RCC 7860 (cell line): ENCODE measurements at regions not wholly inside any gene's neighbourhood (a gene's known extent, or its start where the extent isn't known, plus 50 kb on each side); places are given as distances from the start of the nearest gene placed in this dataset.

ENCODE experiments used
- DNase-seq: peaks from one replicate; pipeline ENCODE4 v3.0.0-alpha.2; 2015; ENCODE audit warnings: low spot score
- FAIRE-seq: peaks from 2 replicates; lab custom pipeline; 2012; peaks lifted over from hg19 to GRCh38; lab: Jason Lieb, UNC

- DNase-seq, result no peak
These were observed 1562.9 kb upstream of the TENM3 start for GRCh38 chr4:180680305-180680704.

GRCh38 chr4:180682776-180683175, 1560.4 kb upstream of the TENM3 start:
- FAIRE-seq (no peak), DNase-seq (no peak)

More at GRCh38 chr4:180680305-180680704, 1562.9 kb upstream of the TENM3 start:
- no peak for FAIRE-seq

GRCh38 chr4:180683186-180683585, 1560.0 kb upstream of the TENM3 start:
- DNase-seq (no peak), FAIRE-seq (no peak)

DNA sequence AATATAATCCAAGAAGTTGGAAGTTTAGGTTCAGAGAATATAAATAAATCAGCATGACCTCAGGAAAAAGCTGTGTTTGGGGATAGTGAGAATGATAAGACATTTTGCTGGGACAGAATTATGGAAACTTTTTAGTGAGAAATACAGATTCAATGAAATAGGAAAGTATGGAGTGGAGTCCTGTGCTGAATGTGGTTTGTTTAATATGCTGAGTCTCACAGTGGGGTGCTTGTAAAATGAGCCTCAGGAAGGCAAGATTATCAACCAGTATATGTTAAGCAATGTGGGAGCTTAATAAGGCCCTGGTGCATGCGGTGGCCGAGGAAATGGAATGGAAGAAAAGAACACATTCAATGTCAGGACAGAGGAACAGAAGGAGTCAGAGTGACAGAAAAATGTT, 1554.7 kb upstream of the TENM3 start:
- FAIRE-seq (no peak), DNase-seq (no peak)

- FAIRE-seq, result no peak
- DNase-seq, result no peak
These were observed 1548.3 kb upstream of the TENM3 start for GRCh38 chr4:180694875-180695274.

GRCh38 chr4:180695851-180696250, 1547.4 kb upstream of the TENM3 start:
- FAIRE-seq, result peak; percentile 70

GRCh38 chr4:180696460-180697092, 1546.6 kb upstream of the TENM3 start:
- DNase-seq, result no peak
- FAIRE-seq, result no peak

More at GRCh38 chr4:180695851-180696250, 1547.4 kb upstream of the TENM3 start:
- peak; percentile 36 for DNase-seq

GRCh38 chr4:180698550-180699195, 1544.5 kb upstream of the TENM3 start:
- FAIRE-seq (no peak), DNase-seq (no peak)

GRCh38 chr4:180706766-180707165, 1536.4 kb upstream of the TENM3 start:
- DNase-seq, result no peak
- FAIRE-seq, result no peak

DNA sequence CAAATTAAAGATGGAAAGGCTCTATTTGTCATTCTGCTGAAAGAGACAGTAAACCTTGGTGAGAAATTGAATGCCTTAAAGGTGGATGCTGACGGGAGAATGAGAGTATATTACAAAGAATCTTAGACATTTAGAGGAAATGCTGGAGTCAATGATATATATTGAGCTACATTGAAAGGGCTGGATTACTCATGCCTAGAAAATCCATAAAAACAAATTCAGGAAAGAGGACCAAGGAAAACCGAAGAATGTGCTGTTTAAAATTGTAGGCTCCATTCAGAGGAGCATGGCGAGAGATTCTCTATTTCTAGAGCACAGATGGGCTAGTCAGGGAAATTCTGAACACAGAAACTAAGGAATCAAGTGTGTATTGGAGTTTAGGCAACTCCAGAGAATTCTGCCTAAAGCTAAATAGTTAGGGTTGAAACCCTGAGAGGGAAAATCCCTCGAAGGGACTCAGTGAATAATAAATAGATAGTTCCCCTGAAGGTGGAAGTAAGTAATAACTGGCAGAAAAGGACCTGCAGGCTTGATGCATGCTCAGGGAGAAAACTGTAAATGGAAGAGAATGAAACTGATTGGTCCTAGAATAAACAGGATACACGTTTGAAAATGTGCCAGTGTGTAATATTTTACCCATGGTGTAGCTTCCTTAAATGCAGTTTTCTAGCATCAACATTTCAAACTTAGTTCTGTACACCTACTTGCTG, 1532.4 kb upstream of the TENM3 start:
- DNase-seq, result no peak
- no peak for FAIRE-seq

DNA sequence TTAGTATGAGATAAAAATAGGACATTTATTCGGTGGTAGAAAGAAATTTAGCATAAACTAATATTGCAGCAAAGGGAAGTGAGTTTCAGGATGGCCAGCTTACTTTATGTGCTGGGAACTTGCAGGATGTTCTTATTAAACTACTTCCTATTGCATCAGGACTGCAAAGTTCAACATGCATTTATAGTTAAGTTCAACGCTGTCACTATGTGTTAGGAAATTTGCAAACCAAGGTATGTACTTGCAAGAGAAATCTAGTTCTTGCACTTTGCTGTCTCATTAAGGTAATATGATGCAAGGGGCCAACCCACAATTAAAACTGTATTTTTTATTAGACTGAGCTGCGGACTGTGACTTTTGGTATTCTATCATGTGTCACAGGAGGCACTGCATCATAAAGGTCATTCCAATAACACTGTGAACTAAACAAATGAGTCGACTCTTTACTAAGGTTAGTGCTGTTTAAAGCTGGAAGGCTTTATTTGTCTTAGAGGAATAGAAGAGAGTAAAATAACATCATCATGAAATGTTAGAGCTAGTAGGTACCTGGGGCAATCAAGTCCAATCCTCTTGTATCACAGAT, 1525.7 kb upstream of the TENM3 start:
- FAIRE-seq (no peak), DNase-seq (no peak)

DNA sequence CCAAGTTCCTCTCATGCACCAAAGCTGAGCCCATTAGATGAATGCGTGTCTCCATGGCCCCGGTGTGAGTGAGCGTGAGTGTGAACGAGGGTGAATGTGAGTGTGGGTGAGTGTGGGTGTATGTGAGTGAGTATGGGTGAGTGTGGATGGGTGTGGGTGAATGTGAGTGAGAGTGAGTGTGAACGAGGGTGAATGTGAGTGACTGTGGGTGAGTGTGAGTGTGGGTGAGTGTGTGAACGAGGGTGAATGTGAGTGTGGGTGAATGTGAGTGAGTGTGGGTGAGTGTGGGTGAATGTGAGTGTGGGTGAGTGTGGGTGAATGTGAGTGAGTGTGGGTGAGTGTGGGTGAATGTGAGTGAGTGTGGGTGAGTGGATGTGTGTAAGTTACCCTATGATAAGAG, 1521.8 kb upstream of the TENM3 start:
- DNase-seq (no peak), FAIRE-seq (no peak)

- DNase-seq, result no peak
- FAIRE-seq, result no peak
These were observed 1516.6 kb upstream of the TENM3 start for GRCh38 chr4:180726611-180727010.

- FAIRE-seq, result no peak
These were observed 1515.7 kb upstream of the TENM3 start for GRCh38 chr4:180727478-180727877.

GRCh38 chr4:180734753-180735432, 1508.3 kb upstream of the TENM3 start:
- no peak for DNase-seq
- no peak for FAIRE-seq

More at GRCh38 chr4:180727478-180727877, 1515.7 kb upstream of the TENM3 start:
- DNase-seq, result no peak

DNA sequence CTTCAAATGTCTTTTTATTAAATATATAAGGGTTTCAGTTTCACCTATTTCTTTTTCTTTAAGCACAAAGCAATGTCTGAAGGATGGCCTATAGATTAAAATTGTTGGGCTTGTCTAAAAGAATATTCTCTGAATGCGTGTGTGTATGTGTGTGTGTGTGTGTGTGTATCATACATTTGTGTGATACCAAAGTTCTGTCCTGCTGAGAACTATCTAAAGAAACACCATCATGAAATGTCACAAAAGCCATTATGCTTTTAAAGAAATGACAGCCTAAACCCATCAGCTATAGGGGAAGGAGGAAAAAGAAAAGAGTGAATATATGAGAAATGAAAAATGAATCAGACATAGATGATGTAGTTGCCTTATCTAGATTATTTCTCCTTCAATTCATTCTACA, 1501.5 kb upstream of the TENM3 start:
- FAIRE-seq, result no peak
- no peak for DNase-seq

- FAIRE-seq, result no peak
- DNase-seq, result no peak
These were observed 1498.2 kb upstream of the TENM3 start for GRCh38 chr4:180745019-180745418.

DNA sequence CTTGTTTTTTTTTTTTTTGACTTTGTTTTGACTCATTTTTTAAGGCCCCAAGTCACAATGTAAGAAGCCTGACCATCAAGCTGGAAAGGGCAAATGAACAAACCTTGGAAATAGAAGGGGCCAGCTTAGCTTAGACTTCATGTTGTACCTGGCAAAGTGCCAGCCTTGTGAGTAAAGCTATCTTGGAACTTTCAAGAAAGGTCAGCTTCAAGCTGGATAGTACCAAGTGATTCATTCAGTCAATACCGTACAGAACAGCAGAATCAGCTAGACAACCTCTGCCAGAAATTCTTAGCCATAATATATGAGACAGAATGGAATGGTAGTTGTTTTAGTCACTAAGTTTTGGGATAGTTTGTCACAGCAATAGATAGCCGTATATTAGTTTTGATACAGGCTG, 1492.2 kb upstream of the TENM3 start:
- DNase-seq (no peak), FAIRE-seq (no peak)

GRCh38 chr4:180757927-180758326, 1485.3 kb upstream of the TENM3 start:
- DNase-seq, result no peak
- no peak for FAIRE-seq

GRCh38 chr4:180766045-180766444, 1477.2 kb upstream of the TENM3 start:
- no peak for DNase-seq
- FAIRE-seq, result no peak
